ENCODE measurements at regions not wholly inside any gene's neighbourhood (a gene's known extent, or its start where the extent isn't known, plus 50 kb on each side); places are given as distances from the start of the nearest gene placed in this dataset.

DNA sequence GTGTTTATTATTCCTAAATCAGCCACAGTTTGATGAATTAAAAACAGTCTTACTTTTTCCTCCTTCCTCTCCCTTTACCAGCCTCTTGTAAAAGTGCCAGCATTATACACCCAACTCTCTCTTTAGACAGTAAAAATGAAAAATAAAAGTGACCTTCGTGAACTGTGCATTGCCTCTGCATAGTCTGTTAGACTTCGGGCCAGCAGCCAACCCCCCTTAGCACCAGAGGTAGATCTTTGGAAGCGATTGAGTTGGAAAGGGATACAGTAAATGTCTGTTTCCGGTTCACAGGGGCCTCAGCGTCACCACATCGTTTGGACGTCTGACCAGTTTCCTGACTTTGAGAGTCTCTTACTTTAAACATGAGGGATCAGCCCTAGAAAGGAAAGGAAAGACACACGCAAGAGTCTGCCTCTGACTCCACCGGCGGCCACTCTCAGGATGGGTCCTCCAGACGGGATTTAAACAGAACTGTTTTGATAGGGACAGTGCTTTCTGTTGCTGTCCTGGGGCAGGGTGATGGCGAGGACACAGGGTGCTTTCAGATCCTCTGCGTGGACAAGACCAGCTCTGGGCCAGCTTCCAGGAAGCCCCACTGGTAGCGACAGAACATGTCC, 206.6 kb upstream of the PREP start:
- DNase-seq (ENCODE audit: low read depth), result no peak

DNA sequence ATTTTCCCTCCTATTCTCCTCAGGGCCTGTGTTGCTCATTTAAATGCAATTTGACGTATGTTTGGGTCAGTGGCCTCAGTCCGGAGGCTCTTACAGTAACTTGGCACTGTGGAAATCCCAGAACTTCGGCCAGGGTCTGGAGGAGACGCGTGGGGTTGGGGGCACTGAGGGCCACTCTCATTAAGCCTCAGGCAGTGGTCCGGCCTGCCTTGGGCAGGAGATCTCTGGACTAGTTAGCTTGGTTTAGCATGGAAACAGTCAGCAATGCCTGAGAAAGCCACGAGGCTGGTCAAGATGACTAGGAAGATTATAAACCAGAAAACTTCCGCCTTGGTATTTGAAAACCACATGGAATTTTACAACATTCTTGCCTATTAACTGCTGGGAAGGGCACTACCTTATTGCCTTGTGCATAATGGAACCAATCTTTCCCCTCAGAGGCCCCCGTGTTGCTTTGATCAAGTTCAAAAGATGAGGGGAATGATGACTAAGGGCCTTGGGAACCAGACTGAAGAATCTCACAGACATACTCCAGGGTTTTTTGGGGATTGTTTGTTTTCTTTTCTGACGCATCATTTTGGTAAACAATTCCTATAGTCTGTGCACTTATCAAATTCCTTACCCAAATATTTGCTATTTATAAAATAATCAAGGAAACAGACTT, 206.0 kb upstream of the PREP start:
- DNase-seq (ENCODE audit: low read depth), result peak; percentile 86

DNA sequence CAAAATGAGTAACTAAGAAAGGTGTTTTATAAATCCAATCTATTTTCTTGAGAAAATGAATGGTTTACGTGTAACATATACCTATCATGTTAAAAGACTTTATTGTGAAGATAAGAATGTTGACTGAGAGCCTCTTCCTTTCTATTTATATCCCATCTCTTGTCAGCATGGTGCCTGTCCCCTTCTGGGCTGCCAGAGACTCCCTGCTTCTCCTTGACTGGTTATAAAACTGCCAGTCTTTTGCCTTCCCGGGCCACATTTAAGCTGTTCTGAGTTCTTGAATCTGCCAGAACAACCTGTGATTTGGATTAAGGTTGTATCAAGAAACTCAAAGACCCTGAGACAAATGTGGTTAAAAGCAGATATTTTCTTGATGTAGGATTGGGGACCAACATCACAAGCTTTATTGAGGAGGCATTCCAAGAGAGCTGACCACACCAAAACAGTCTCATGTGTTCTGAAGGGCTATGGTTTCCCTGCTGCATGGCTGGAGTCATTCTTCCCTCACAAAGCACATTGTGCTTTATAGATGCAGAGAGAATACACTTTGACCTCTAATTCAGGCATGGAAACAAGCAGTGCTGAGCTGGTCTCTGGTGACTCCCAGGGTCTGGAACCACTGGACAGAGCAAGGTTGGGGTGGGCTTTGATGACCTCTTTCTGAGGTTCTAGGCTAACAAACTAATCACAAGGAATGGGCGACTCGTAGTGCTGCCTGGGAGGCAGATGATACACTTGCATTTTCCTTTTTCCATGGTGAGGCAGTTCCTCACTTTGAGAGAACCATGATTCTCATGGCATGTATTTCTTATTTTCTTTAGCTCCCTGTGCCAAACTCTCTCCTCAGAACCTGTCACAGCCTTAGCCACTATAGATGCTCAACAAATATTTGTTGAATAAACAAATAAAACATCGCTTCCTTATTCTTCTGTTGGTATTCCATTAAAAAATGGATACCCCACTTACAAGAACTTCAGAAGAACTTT, 205.0 kb upstream of the PREP start:
- no peak for DNase-seq (ENCODE audit: low read depth)

DNA sequence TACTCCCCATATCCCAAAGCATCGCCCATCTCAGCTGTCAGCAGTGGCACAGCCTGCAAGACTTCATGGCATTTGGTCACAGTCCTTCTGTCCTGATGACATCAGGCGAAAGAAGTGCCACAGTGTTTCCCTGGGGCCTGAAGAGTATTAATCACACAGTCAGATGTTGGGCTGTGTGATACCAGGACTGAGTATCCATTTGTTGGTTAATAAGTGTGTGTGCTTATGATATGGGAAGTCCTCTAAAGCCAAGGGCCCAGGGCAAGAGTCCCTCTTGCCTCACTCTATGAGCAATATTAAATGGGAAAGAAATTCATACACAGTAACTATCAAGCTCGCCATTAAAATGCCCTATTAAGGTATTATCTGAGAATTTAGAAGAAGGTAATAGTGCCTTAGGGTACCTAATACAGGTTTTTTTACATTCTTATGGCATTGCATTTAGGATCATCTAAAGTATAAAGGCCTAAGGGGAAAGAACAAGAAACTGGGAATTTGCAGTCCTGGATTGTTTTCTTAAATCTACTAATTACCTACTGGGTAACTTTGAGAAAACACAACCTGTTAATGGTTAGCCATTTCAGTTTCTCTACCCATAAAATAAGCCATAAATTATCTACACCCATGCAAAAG, 204.1 kb upstream of the PREP start:
- no peak for DNase-seq (ENCODE audit: low read depth)

DNA sequence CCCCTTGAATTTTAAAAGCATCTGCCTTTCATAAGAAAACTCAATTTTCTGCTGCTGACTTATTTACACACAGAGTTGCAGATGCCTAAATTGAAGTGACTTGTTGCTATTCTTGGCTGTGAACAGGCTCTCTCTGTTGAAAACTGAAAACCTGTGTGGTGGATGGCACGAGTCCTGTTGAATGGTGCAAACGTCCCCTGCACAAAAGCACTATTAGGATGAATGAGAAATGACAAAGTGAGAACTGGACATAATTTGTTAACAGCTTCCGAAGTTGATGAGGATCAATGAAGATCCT, 201.7 kb upstream of the PREP start:
- DNase-seq (ENCODE audit: low read depth), result no peak

DNA sequence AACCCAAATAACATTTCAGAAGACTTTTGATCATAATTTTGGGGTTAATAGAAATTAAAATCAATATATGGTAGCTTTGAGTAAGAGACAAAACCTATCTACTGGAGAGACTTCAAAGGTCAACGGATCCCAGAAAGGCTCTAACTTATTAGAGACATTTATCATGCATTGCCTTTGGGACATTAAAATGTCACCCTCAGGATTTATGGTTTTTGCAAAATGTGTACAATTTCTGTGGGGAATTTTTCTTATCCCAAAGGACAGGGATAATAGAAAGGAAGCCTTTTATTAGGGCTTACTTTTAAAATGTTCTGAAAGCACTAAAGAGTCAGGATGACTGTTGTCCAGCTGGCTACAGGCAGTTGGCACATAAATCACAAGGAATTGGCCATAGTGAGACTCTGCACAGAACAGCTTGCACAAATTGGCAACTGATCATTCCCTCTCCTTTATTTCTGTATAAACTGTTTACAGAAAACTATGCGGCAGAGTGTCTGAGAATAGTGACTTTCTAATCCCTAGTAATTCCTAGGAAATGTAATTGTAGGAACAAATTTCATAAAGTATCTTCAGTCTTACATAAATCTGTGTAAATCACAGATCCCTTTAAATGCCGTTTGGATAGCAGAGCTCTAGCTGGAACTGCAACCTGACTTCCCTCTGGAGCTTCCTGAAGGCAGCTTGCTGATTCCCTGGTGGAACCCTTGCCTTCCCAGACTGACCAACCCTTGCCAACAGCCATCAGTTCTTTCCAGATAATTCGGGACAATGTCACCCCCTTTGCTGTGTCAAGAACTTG, 201.1 kb upstream of the PREP start:
- peak; percentile 83 for DNase-seq (ENCODE audit: low read depth)

DNA sequence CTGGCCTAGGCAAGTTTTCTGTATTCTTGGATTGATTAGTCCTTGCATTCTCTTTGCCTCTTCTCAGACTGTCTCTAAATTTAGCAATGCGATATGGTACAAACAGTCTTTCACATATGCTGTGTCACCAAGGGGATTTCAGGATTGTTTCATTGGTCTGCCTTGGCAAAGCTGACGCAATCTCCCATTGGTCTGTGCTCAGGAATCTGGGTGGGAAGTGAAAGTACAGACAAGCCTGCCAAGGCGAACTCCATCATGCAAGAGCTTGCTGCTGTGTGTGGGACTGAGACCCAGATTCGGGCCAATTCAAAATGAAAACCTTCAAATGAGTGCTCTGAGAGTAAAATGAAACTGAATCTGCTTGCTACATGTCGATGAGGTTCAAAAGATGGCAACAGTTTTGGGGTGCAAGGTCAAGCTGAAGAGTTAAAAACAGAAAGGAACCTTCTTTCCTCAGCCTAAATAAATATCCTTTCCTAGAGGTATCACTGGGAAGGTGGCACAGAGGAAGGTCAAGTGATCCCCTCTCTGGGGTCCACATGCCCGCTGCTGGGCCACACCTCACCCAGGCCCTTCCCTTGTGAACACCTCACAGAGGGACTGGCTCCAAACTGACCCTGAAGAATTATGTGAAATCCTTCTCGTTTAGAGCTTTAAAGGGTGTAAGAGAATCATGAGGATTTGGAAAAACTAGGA, 198.8 kb upstream of the PREP start:
- DNase-seq (ENCODE audit: low read depth), result peak; percentile 97

DNA sequence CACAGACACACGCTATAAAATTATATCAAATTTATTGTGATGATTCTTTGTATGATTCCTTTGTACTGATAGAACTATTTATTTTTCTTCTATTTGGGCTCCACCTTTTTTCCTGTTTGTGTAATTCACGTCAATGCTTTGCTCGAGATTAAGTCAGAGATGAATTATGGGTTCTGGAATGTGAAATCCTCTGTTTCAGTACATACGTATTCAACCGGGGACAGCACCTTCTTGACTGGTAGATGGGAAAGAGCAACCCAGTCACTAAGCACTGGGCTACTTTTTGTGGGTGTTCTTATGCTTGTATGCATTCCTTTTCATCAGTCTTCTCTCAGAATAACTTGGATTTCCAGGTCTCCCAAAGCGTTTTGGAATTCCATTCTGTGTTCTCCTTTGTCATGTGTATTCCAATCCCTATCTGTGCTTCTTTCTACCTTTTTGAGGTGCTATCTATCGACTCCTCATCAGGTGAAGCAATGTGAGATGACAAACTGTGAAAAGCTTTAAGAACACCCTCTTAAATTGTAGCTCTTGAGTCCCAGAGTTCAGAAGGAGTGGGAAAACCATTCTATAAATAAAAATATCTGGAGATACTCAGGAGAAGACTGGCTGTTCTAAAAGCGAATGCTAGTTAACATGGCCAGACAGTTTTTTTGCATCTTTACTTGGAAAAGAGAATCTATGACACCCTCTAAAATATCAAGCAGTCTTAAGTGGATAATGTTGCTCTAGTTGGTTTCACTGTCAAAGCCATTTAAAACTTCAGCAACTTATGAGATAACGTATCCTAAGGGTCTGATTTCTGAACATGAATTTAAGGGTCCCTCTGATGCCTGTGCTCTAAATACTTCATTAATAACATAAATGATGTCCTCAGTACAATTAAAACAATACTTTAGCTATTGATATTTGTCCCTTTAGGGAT, 197.7 kb upstream of the PREP start:
- DNase-seq (ENCODE audit: low read depth), result no peak

DNA sequence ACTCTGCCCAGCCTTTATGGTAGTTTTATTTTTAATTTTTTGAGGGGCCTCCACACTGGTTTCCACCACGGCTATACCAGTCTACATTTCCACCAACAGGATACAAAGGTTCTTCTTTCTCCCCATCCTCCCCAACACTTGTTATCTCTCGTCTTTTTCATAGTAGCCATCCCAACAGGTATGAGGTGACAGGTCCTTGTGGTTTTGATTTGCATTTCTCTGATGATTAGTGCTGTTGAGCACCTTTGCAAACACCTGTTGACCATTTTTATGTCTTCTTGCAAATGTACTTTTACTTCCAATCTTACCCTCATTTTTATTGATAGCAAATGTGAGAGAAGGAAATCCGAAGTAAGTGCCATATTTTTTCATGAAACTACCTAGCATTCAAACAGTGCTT, 195.4 kb upstream of the PREP start:
- no peak for DNase-seq (ENCODE audit: low read depth)

DNA sequence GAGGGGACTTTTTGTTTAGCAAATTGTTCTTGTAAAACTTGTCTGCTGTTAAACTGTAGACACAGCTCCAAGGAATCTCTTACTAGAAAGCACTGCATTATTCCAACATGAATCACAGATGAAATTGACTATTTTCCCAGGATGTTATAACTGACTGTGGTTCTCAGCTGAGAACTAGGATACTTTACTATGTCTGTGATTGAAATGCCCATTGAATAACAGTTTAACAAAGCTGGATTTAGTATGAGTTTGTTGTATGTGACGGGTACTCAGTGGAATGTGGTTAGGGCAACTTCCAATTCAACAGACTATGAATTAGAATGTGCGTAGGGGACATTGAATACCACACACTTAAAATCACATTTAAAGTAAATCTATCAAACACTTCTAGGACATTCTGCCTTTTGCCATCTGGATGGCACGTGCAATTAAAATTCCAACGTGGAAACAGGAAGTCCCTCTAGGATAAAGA, 193.4 kb upstream of the PREP start:
- peak; percentile 95 for DNase-seq (ENCODE audit: low read depth)

DNA sequence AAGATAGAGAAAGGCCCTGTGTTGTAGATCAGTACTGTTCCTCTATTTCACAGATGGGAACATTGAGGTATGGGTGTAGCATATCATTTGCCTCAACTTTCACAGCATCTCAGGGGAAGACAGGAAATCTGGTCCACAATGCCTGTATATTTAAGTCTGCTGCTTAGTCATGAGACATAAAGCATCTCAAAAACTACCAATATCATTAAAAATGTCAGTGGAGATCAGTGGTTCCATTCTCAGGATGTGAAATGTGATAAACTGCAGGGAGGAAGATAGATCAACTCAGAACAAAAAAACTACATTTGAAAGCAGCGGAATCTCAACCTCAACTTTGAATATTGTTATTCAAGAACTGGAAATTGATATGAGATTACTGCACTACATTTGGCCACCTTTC, 192.9 kb upstream of the PREP start:
- no peak for DNase-seq (ENCODE audit: low read depth)

DNA sequence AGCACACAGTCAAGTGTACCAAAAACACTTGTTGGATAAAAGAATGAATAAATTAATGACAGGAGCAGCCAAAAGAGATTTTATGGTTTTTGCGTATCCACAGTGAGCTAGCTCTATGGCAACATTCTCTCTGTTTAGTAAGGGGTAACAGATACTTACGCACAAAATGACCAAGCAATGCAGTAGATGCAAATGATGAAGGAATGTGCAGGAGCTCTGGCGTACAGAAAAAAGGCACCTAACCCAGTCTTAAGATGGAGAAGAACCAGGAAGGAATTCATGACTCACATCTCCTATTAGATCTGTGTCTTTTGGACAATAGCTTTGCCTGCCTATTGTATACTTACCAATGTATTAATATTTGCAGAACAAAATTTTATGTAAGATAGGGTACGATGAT, 191.9 kb upstream of the PREP start:
- no peak for DNase-seq (ENCODE audit: low read depth)

DNA sequence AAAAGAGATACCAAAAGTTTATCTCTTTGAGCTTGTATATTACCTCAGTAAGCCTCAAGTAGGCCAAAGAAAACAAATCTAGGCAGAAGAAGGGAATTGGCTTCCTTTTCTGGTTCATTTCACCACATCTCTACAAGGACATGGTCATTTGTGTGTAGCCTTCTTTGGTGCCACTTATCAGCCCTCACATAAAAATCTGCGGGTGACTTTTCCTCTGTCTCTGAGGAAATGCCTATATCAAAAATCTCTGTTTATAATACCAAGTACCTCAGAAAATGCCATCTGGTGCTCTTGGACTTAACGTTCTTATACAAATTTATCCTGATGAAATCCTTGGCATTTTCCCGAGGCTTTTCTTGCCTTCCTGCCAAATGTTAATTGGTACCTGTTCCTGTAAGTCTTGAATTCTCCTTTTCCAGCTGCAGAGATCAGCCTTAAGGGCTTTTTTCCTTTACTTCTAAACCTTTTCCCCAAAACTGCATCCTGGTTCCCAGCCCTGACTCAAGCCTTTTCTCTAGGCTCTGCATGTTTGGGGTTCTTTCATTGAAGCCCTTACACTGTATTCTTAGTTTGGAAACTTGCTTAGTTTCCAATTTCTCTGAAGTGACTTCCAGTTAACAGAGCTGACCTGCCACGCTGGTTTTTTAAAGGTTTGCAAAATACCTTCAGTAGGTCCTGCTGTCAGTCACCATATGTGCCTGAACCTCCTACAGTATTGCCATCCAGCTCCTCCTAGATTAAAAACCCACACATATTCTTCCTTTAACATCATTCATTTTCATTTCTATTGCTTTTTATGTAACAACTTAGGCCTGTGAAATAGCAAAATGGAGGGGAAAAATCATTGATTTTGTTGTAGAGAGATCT, 191.2 kb upstream of the PREP start:
- DNase-seq (ENCODE audit: low read depth), result no peak

DNA sequence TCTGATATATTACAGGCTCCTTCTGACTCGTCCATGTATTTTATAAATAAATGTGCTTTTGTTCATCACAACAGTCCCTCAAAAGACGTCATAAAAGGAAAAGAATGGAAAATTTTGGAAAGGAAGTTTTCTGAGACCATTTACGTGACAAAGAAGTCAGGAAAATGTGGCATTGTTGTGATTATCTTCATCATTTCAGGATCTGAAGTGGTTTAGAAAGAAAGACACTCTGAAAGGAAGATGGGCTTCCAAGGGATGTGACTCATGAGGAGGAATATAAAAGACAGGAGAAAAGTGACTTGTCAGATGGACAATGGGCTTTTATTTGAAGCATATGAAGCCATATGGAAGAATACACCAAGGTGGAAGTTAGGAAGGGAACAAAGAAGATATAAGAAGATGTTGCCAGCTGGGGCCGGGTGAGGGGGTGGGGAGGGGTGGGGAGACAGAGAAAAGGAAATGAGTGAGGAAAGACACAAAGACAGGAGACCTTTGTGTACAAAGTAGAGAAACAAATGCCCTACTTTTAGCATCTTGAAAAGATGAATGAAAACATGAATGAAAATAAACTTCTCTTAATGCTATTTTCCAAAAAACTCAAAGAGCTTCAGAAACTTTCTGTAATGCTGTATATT, 190.3 kb upstream of the PREP start:
- no peak for DNase-seq (ENCODE audit: low read depth)

DNA sequence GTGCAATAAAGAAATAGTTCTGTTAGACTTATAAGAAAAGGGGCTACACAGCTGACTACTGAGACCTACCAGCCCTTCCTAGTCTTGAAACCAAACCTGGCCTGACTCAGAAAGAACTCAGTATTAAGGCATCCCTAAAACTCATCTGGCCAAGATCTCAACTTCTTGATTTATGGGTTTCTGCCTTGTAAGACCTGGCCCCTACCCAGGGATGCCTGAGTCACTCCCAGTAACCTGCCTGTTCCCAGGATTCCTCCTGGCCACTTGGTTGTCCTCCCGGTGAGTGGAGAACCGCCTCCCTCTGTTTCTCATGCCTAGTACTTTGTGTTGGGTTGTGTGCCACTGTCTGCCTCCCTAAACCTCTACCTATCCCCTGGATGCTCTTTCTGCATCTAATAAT, 189.4 kb upstream of the PREP start:
- DNase-seq (ENCODE audit: low read depth), result peak; percentile 94

DNA sequence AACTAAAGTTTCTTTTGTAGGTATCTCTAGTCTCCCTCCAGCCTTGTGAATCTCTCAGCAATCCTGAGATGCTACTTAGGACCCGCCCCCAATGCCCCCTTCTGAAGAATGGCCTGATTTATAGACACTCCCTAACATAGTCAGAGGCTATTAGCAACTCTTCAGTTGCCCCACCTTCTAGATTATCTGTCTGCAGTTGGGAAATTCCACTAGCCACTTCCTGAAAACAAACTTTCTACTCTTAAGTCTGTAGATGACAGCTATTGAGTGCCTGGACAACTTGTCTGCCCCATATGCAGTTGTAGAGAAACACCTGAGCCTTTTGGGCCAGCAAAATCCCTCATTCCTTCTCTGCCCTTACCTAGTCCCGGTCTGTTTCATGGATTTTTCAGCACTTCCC, 188.2 kb upstream of the PREP start:
- no peak for DNase-seq (ENCODE audit: low read depth)

DNA sequence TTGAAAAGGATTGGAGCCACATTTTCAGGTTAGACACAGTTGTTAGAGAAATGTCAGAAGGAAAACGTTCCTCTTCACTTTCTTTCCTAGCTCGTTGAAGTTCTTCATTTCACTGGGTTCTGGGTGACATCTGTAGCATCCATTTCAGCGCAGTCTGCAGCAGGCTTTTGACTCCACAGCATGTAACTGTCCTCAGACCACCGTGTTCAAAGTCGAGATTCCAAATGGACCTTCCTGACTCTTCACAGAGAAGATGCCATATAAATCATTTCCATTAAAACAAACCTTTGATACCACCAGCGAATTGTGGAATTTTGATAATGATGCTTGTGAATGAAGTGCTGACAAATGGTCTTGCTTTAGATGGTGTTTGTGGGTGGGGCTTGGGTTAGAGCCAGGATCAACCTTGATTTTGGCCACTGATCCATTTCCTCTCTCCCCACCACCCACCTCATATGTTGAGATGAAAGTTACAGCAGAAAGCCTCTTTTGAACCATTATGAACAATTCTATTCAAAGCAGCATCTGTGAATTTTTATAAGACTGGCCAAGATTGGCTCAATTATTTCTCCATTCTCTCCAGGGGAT, 185.3 kb upstream of the PREP start:
- no peak for DNase-seq (ENCODE audit: low read depth)
